Spleen (tissue), 11 donors: ENCODE measurements at regions not wholly inside any gene's neighbourhood (a gene's known extent, or its start where the extent isn't known, plus 50 kb on each side); places are given as distances from the start of the nearest gene placed in this dataset.

Experiments
- DNase-seq: peaks from one replicate; pipeline ENCODE4 v3.0.0-alpha.2; 2020
- H3K27ac ChIP-seq, 8 donors: fragments of 200-600 bp; sonication (generic) in 7 of 8; 1 replicate in 4 of 8; 2 replicates in 4 of 8; pipeline versions ENCODE4 v1.5.0 to v1.8.0; 2016 to 2021; ENCODE audit warnings: inconsistent platforms in 4 of 8, mild to moderate bottlenecking in 4 of 8, moderate library complexity in 1 of 8
- H3K27me3 ChIP-seq, 7 donors: fragments of 200-600 bp; sonication (generic) in 6 of 7; replicated peaks in 1 of 7; 1 replicate in 4 of 7; 2 replicates in 3 of 7; pipeline versions ENCODE4 v1.5.0 to v1.8.0; 2016 to 2021; ENCODE audit warnings: inconsistent platforms in 3 of 7, mild to moderate bottlenecking in 1 of 7
- H3K36me3 ChIP-seq, 6 donors: fragments of 200-600 bp; sonication (generic) in 5 of 6; 1 replicate in 4 of 6; 2 replicates in 2 of 6; pipeline versions ENCODE4 v1.5.0 to v1.8.0; 2016 to 2021; ENCODE audit warnings: inconsistent platforms in 2 of 6
- H3K4me1 ChIP-seq, 6 donors: fragments of 200-600 bp; sonication (generic) in 5 of 6; 1 replicate in 3 of 6; 2 replicates in 3 of 6; pipeline versions ENCODE4 v1.5.0 to v1.8.0; 2016 to 2021; ENCODE audit warnings: inconsistent platforms in 3 of 6
- H3K4me3 ChIP-seq, 8 donors: fragments of 200-600 bp; sonication (generic) in 7 of 8; 1 replicate in 4 of 8; 2 replicates in 4 of 8; pipeline versions ENCODE4 v1.5.0 to v1.8.0; 2016 to 2021; ENCODE audit warnings: inconsistent platforms in 4 of 8, mild to moderate bottlenecking in 4 of 8, moderate library complexity in 2 of 8
- H3K9me3 ChIP-seq, 8 donors: fragments of 200-600 bp; sonication (generic) in 7 of 8; 1 replicate in 4 of 8; 2 replicates in 4 of 8; pipeline versions ENCODE4 v1.5.0 to v1.8.0; 2016 to 2021; ENCODE audit warnings: inconsistent platforms in 4 of 8
- POLR2A ChIP-seq, 3 donors: fragments of 450-650 bp; IDR thresholded peaks; one replicate each; pipeline ENCODE4 v1.5.1; 2017; ENCODE audit warnings: antibody characterized with exemption in 3 of 3, mild to moderate bottlenecking in 1 of 3
- POLR2AphosphoS5 ChIP-seq, 3 donors: sonication (generic); formaldehyde crosslinking; IDR thresholded peaks; one replicate each; pipeline ENCODE4 v1.5.1; 2017; ENCODE audit warnings: antibody characterized with exemption in 3 of 3
- WGBS, 5 donors: extraction: QIAGEN DNeasy Blood & Tissue Kit in 3 of 5; methylation state at CpG; one replicate each; pipeline versions ENCODE4 v1.1.5 to v1.1.7; 2013 to 2018; 5-methylcytosine and 5-hydroxymethylcytosine counted together
- intact Hi-C: fragments of 100-400 bp; cut with DNase I; formaldehyde crosslinking; loops from one replicate; pipeline ENCODE4 v1.15.0; 2023; ENCODE audit warnings: low total_unique reads
- TF ChIP-seq, protein P1 (sequence below), 11 experiments: fragments of 200-600 bp in 7 of 11; fragments of 450-650 bp in 4 of 11; sonication (generic) in 4 of 11; IDR thresholded peaks in 8 of 11; conservative IDR thresholded peaks in 3 of 11; 1 replicate in 7 of 11; 2 replicates in 4 of 11; pipeline versions ENCODE4 v1.4.0 to v1.8.0; 2016 to 2021; ENCODE audit warnings: antibody characterized with exemption in 11 of 11, inconsistent platforms in 4 of 11, mild to moderate bottlenecking in 1 of 11
- donor health status: healthy with polysubstance abuse.
- donor health status: DM: no; HTN: no; CAD: no; lungs with moderate emphysema.
- donor health status: DM: no; HTN: no; CAD: no.
- donor health status: Bipolar disorder and iron deficiency.
- donor health status: healthy.
- donor health status: DM: no; HTN: no; CAD: no.
- donor health status: DM: yes; HTN: yes; CAD: no.

DNA sequence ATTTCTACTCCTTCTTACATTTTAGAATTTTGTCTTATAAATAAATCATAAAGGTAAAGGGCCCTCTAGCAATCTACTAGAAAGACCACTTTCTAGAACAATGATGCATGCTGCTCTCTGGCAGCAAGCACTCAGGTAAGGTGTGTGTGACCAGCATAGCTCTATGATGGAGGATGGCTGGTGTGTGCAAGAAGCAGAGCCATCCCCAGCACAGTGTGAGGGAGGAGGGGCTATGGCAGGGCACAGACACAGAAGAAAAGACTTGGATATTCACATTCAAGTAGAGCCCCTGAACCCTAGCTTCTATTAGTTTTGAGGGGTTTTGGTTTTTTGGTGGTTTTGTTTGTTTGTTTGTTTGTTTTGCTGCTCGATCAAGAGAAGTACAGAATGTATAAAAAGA, 277.1 kb upstream of the CCDC54 start:
- no peak for TF ChIP-seq POLR2A (IDR thresholded peaks at IDR 0.05)
- TF ChIP-seq, protein P1, sequence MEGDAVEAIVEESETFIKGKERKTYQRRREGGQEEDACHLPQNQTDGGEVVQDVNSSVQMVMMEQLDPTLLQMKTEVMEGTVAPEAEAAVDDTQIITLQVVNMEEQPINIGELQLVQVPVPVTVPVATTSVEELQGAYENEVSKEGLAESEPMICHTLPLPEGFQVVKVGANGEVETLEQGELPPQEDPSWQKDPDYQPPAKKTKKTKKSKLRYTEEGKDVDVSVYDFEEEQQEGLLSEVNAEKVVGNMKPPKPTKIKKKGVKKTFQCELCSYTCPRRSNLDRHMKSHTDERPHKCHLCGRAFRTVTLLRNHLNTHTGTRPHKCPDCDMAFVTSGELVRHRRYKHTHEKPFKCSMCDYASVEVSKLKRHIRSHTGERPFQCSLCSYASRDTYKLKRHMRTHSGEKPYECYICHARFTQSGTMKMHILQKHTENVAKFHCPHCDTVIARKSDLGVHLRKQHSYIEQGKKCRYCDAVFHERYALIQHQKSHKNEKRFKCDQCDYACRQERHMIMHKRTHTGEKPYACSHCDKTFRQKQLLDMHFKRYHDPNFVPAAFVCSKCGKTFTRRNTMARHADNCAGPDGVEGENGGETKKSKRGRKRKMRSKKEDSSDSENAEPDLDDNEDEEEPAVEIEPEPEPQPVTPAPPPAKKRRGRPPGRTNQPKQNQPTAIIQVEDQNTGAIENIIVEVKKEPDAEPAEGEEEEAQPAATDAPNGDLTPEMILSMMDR (IDR thresholded peaks at IDR 0.05 in 8 of 11, conservative IDR thresholded peaks at IDR 0.05 in 3 of 11): no peak
- TF ChIP-seq POLR2AphosphoS5 (IDR thresholded peaks at IDR 0.05): no peak
- Histone ChIP-seq H3K4me3 (no peak overlapping the region), H3K27ac (no peak overlapping the region), H3K9me3 (peaks cover 0 to 8% (median 0%) of the 10 kb centered on the region in 8 donors), H3K36me3 (no peaks in the 10 kb centered on the region), H3K4me1 (no peaks in the 10 kb centered on the region), H3K27me3 (no peaks in the 10 kb centered on the region)
- WGBS, 5 donors: 60 to 78% (median 68%) methylated on average over 1 of the region's 1 CpG
- no peak for DNase-seq
- intact Hi-C loops: no loop called here

DNA sequence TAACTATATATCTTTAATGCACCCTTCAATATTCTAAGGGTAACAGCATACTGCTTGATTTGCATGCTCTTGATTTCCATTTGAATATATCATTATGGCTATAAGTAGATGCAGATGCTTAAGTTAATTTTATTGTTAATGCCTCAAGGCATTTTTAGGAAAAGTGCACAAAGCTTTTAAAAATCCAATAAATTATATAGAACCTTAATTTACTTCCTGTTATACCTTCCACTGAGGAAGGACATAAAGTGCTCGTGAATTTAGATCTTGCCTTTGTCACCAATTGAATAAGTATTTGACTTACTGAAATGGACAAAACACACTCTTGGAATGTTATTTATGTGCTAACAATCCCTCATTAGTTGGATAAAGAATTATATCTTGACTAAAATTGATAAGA, 276.7 kb upstream of the CCDC54 start:
- WGBS, 5 donors: 63 to 90% (median 71%) methylated on average over 1 of the region's 1 CpG
- TF ChIP-seq POLR2AphosphoS5 (IDR thresholded peaks at IDR 0.05) (no peak), POLR2A (IDR thresholded peaks at IDR 0.05) (no peak)
- TF ChIP-seq, protein P1 (IDR thresholded peaks at IDR 0.05 in 8 of 11, conservative IDR thresholded peaks at IDR 0.05 in 3 of 11): no peak
- Histone ChIP-seq H3K9me3 (peaks cover 0 to 8% (median 0%) of the 10 kb centered on the region in 8 donors), H3K36me3 (no peaks in the 10 kb centered on the region), H3K27me3 (no peaks in the 10 kb centered on the region), H3K4me3 (no peak overlapping the region), H3K4me1 (no peaks in the 10 kb centered on the region), H3K27ac (no peak overlapping the region)
- no peak for DNase-seq
- intact Hi-C loops: no loop called here

DNA sequence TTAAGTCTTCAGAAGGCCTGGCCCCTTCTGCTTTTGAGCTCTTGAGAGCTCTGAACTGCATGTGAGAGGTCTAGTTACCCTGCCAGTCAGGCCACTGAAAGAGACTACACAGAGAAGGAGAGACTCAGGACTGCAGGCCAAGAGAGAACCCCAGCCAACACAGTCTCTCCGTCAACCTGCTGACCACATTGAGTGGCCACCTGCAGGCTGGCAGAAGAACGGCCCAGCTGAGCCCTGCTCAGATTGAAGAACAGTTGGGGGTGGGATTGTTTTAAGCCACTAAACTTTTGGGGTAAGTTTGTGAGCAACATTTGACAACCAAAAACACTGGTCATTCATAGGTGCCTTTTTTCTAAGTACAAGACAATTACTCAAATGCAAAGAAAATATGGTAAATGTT, 273.5 kb upstream of the CCDC54 start:
- Histone ChIP-seq H3K4me3 (no peak overlapping the region), H3K4me1 (no peaks in the 10 kb centered on the region), H3K27ac (no peak overlapping the region), H3K9me3 (peaks cover 0 to 8% (median 0%) of the 10 kb centered on the region in 8 donors), H3K27me3 (no peaks in the 10 kb centered on the region), H3K36me3 (no peaks in the 10 kb centered on the region)
- 86 to 94% (median 91%) methylated on average over 1 to 2 of the region's 2 CpGs for WGBS, 5 donors
- intact Hi-C loops: no loop called here
- no peak for DNase-seq
- TF ChIP-seq POLR2A (IDR thresholded peaks at IDR 0.05) (no peak), POLR2AphosphoS5 (IDR thresholded peaks at IDR 0.05) (no peak)
- TF ChIP-seq, protein P1 (IDR thresholded peaks at IDR 0.05 in 8 of 11, conservative IDR thresholded peaks at IDR 0.05 in 3 of 11): no peak

DNA sequence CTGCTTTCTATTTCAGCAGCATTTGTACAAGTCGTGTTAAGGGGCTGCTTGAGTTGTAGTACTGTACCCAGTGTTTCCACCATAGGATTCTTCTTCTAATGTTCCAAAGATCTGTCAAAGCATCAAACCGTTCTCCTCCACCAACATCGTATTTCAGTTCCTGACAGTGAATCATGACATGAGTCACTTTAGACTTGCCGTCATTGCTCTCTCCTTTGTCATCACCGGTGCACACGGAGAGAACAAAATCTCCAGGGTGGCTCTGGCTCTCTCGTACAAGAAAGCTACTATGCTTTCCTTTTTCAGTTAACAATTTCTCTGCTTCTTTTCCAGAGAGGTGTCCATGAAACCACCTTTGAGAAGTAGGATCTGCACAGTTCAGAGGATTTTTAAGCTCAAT, 270.9 kb upstream of the CCDC54 start:
- no peak overlapping the region for H3K4me3 ChIP-seq
- intact Hi-C loops: no loop called here
- WGBS, 5 donors: 84 to 94% (median 90%) methylated on average over 7 of the region's 7 CpGs

More for the DNA sequence above, 270.9 kb upstream of the CCDC54 start:
- H3K27me3 ChIP-seq: no peaks in the 10 kb centered on the region
- peaks cover 0 to 8% (median 0%) of the 10 kb centered on the region in 8 donors for H3K9me3 ChIP-seq
- H3K4me1 ChIP-seq: no peaks in the 10 kb centered on the region
- no peak for DNase-seq
- H3K36me3 ChIP-seq: no peaks in the 10 kb centered on the region
- H3K27ac ChIP-seq: no peak overlapping the region
- TF ChIP-seq, protein P1 (IDR thresholded peaks at IDR 0.05 in 8 of 11, conservative IDR thresholded peaks at IDR 0.05 in 3 of 11): no peak
- no peak for TF ChIP-seq POLR2A (IDR thresholded peaks at IDR 0.05)
- TF ChIP-seq POLR2AphosphoS5 (IDR thresholded peaks at IDR 0.05): no peak
